ENCODE measurements at regions not wholly inside any gene's neighbourhood (a gene's known extent, or its start where the extent isn't known, plus 50 kb on each side); places are given as distances from the start of the nearest gene placed in this dataset.

DNA sequence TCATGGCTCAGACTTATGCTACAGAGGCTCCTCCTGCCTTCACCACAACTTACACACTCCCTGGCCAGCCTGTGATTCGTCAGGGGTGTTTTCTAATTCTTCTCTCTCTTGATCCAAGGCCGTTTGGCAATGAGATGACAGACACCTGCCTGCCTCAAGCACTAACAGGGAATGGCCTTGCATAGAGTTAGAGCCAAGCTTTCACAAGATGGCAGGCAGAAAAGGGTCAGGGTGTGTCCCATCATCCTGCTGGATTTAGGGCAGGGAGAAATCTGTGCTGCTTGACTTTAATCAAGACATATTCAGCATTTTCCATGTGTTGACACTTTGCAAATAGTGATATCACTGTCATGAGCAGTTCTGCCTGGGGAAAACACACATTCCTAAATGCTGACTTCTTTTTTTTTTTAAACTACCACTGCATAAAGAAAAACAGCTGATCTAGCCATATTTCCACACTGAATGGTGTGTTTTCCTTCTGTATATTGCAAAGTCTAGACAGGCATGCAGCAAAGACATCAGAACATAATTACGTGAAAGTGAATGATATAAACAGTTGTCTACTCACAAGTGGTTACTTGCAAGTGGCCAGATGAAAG is 95.0 kb upstream of the SLC25A48 start:
- TF ChIP-seq, protein P1, sequence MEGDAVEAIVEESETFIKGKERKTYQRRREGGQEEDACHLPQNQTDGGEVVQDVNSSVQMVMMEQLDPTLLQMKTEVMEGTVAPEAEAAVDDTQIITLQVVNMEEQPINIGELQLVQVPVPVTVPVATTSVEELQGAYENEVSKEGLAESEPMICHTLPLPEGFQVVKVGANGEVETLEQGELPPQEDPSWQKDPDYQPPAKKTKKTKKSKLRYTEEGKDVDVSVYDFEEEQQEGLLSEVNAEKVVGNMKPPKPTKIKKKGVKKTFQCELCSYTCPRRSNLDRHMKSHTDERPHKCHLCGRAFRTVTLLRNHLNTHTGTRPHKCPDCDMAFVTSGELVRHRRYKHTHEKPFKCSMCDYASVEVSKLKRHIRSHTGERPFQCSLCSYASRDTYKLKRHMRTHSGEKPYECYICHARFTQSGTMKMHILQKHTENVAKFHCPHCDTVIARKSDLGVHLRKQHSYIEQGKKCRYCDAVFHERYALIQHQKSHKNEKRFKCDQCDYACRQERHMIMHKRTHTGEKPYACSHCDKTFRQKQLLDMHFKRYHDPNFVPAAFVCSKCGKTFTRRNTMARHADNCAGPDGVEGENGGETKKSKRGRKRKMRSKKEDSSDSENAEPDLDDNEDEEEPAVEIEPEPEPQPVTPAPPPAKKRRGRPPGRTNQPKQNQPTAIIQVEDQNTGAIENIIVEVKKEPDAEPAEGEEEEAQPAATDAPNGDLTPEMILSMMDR (conservative IDR thresholded peaks at IDR 0.05) = no peak
- no peak for TF ChIP-seq ZFX (IDR thresholded peaks at IDR 0.05)
